DMS 273 treated with DMSO at 0.1 percent for 48 hours (cell line): ENCODE measurements at regions not wholly inside any gene's neighbourhood (a gene's known extent, or its start where the extent isn't known, plus 50 kb on each side); places are given as distances from the start of the nearest gene placed in this dataset.

Source experiments
- DNase-seq: peaks from one replicate; lab custom pipeline; 2025; lab: John Stamatoyannopoulos, UW

DNA sequence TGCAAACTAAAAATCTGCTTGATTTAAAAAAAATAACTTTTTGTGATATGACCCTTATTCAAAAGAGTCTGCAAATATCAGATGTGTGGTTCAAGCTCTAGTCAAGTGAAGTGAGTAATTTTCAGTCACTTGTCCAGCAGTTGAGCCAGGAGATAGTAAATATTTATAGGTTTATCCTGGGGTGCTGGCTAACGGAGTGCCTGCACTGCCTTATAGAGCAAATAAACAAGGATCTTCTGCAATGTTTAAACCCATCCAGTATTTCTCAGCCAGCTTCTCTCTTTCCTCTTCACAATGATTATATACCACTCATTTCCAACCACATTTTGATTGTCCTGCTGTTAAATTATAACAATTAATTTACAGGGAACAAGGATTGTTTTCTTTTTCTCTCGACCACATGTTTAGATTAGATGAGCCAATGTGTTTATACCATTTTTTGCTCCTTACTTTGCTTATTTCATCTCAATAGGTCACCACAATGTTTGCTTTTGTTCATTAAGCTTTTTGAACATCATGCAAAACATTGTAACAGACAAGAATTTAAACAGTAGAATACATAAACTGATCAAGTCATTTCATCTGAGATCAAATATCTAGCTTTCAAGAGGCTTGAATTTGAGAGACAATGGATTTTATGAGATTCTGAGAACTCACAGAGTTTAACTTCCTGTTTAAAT lies 60.3 kb upstream of the GREM2 start:
- no peak for DNase-seq

DNA sequence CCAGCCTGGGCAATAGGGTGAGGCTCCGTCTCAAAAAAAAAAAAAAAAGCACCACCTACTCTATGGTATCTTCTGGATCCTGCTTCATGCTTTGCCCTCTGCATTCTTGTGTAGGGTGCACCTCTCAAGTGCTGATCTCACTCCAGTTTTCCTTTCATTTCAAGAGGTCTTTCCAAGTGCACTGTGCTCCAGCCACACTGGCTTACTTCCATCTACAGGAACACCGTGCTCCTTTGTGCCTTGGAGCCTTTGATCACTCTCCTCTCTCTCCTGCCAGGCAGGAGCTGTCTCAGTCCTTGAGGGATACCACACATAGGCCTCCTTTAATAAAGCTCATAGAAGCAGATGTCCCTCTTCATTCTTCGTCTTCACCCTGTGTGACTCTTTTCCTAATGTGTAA lies 55.4 kb upstream of the GREM2 start:
- no peak for DNase-seq

DNA sequence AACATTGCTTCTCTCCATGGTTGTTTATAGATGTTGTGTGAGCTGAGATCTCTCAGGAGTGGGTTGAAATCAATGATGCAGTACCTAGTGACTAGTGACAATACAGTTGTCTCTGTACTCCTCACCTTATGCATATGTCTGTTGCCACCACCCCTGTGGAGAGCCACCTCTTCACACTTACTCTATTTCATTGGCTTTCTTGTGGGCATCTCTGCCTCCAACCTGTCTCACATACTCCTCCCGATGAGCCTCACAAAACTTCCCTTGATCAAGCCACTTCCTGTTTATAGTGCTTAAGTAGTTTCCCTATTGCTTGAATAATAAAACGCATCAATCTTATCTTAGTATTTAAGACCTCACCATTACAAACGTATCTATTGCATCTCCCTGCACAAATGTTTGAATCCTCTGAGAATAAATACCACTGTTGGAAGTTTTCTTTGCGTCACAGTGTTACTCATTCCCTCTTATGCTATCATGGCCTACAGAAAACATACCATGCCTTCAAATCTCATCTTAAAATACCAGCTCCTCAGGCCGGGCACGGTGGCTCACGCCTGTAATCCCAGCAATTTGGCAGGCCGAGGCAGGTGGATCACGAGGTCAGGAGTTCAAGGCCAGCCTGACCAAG lies 54.7 kb upstream of the GREM2 start:
- DNase-seq, result no peak

DNA sequence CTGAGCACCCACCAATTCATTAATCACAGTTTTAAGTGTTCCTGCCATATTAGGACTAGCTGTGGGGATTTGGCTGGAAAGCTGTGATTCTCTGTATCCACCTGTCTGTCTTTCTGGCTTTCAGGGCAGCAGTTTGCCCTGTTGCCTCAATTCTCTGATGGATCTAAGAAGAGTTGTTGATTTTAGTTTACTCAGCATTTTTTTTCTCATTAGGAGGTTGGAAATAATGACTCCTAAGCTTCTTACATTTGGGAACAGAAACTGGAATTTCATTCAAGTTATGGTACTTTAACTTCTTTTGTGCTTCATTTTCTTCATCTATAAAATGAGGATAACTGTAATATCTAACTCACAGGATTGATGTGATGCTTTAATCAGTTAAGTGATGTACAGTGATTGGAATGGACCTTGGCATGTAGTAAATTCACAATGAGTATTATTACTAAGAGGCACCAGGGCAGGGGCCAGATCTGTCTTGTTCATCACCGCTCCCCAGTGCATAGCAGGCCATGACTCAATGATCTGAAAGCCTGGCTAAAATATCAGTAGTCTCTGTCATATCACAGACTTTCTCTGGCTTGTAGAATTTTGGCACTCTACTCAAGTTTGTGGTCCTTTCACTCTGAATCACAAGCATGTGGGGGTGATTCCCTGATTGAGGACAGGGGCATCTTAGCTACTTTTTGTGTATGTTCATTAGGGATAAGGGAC lies 51.4 kb upstream of the GREM2 start:
- no peak for DNase-seq
